ENCODE measurements at regions not wholly inside any gene's neighbourhood (a gene's known extent, or its start where the extent isn't known, plus 50 kb on each side); places are given as distances from the start of the nearest gene placed in this dataset.

DNA sequence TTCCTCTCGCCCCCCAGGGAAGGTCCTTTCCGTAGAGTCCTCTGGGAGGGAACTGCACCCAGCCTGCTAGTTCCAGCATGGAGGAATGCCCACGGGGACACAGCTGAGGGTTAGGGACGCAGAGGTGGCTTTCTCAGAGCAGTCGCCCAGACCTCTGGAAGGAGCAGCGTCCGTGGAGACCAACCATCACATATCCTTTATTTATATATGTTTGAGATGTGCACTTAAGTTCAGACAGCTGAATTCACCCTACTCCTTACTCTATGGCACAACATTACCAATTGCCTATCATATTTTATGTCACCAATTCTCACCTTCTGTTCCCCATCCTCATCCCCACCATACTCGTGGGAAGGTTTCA is 305.6 kb upstream of the DIO3 start:
- Mint-ChIP-seq H3K4me1 (no peaks in the 10 kb centered on the region; the same call in 2 of the 3 replicates), H3K27ac (no peak overlapping the region), H3K36me3 (ENCODE audit: low read depth) (no peaks in the 10 kb centered on the region)

More for the DNA sequence above, 305.6 kb upstream of the DIO3 start:
- no peak overlapping the region for H3K4me3 ChIP-seq
- H3K27ac ChIP-seq (ENCODE audit: low read depth) = no peak overlapping the region
- no peaks in the 10 kb centered on the region for H3K9me2 ChIP-seq (ENCODE audit: insufficient read depth)
- ATAC-seq = no peak
- H4K20me1 ChIP-seq (replicated peaks; ENCODE audit: insufficient read depth) = no peaks in the 10 kb centered on the region
- Mint-ChIP-seq H3K27me3 (ENCODE audit: insufficient read depth, low read depth, poor library complexity) (peaks cover 2% of the 10 kb centered on the region), H3K9me3 (no peaks in the 10 kb centered on the region), H3K4me3 (no peak overlapping the region)
- DNase-seq (ENCODE audit: low spot score) = no peak
- H3K4me2 ChIP-seq = no peak overlapping the region
- no peak for TF ChIP-seq CREB1 (CRISPR knock-in tag; IDR thresholded peaks at IDR 0.05; ENCODE audit: low read depth)
- TF ChIP-seq, protein P1, sequence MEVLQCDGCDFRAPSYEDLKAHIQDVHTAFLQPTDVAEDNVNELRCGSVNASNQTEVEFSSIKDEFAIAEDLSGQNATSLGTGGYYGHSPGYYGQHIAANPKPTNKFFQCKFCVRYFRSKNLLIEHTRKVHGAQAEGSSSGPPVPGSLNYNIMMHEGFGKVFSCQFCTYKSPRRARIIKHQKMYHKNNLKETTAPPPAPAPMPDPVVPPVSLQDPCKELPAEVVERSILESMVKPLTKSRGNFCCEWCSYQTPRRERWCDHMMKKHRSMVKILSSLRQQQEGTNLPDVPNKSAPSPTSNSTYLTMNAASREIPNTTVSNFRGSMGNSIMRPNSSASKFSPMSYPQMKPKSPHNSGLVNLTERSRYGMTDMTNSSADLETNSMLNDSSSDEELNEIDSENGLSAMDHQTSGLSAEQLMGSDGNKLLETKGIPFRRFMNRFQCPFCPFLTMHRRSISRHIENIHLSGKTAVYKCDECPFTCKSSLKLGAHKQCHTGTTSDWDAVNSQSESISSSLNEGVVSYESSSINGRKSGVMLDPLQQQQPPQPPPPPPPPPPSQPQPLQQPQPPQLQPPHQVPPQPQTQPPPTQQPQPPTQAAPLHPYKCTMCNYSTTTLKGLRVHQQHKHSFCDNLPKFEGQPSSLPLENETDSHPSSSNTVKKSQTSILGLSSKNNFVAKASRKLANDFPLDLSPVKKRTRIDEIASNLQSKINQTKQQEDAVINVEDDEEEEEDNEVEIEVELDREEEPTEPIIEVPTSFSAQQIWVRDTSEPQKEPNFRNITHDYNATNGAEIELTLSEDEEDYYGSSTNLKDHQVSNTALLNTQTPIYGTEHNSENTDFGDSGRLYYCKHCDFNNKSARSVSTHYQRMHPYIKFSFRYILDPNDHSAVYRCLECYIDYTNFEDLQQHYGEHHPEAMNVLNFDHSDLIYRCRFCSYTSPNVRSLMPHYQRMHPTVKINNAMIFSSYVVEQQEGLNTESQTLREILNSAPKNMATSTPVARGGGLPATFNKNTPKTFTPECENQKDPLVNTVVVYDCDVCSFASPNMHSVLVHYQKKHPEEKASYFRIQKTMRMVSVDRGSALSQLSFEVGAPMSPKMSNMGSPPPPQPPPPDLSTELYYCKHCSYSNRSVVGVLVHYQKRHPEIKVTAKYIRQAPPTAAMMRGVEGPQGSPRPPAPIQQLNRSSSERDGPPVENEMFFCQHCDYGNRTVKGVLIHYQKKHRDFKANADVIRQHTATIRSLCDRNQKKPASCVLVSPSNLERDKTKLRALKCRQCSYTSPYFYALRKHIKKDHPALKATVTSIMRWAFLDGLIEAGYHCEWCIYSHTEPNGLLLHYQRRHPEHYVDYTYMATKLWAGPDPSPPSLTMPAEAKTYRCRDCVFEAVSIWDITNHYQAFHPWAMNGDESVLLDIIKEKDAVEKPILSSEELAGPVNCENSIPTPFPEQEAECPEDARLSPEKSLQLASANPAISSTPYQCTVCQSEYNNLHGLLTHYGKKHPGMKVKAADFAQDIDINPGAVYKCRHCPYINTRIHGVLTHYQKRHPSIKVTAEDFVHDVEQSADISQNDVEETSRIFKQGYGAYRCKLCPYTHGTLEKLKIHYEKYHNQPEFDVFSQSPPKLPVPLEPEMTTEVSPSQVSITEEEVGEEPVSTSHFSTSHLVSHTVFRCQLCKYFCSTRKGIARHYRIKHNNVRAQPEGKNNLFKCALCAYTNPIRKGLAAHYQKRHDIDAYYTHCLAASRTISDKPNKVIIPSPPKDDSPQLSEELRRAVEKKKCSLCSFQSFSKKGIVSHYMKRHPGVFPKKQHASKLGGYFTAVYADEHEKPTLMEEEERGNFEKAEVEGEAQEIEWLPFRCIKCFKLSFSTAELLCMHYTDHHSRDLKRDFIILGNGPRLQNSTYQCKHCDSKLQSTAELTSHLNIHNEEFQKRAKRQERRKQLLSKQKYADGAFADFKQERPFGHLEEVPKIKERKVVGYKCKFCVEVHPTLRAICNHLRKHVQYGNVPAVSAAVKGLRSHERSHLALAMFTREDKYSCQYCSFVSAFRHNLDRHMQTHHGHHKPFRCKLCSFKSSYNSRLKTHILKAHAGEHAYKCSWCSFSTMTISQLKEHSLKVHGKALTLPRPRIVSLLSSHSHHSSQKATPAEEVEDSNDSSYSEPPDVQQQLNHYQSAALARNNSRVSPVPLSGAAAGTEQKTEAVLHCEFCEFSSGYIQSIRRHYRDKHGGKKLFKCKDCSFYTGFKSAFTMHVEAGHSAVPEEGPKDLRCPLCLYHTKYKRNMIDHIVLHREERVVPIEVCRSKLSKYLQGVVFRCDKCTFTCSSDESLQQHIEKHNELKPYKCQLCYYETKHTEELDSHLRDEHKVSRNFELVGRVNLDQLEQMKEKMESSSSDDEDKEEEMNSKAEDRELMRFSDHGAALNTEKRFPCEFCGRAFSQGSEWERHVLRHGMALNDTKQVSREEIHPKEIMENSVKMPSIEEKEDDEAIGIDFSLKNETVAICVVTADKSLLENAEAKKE (CRISPR knock-in tag; IDR thresholded peaks at IDR 0.05) = no peak
- no peak for TF ChIP-seq EZH2 (IDR thresholded peaks at IDR 0.05; ENCODE audit: low read depth, unreplicated experiment)
- no peak for TF ChIP-seq POLR2AphosphoS5 (IDR thresholded peaks at IDR 0.05; ENCODE audit: low read depth)
- TF ChIP-seq ZNF114 (CRISPR knock-in tag; IDR thresholded peaks at IDR 0.05) = no peak
- TF ChIP-seq, protein P2, sequence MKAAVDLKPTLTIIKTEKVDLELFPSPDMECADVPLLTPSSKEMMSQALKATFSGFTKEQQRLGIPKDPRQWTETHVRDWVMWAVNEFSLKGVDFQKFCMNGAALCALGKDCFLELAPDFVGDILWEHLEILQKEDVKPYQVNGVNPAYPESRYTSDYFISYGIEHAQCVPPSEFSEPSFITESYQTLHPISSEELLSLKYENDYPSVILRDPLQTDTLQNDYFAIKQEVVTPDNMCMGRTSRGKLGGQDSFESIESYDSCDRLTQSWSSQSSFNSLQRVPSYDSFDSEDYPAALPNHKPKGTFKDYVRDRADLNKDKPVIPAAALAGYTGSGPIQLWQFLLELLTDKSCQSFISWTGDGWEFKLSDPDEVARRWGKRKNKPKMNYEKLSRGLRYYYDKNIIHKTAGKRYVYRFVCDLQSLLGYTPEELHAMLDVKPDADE (IDR thresholded peaks at IDR 0.05) = no peak
- no peak for TF ChIP-seq EZH2phosphoT487 (IDR thresholded peaks at IDR 0.05; ENCODE audit: unreplicated experiment)
- no peak for TF ChIP-seq STAT1 (IDR thresholded peaks at IDR 0.05; ENCODE audit: unreplicated experiment)
- TF ChIP-seq, protein P3, sequence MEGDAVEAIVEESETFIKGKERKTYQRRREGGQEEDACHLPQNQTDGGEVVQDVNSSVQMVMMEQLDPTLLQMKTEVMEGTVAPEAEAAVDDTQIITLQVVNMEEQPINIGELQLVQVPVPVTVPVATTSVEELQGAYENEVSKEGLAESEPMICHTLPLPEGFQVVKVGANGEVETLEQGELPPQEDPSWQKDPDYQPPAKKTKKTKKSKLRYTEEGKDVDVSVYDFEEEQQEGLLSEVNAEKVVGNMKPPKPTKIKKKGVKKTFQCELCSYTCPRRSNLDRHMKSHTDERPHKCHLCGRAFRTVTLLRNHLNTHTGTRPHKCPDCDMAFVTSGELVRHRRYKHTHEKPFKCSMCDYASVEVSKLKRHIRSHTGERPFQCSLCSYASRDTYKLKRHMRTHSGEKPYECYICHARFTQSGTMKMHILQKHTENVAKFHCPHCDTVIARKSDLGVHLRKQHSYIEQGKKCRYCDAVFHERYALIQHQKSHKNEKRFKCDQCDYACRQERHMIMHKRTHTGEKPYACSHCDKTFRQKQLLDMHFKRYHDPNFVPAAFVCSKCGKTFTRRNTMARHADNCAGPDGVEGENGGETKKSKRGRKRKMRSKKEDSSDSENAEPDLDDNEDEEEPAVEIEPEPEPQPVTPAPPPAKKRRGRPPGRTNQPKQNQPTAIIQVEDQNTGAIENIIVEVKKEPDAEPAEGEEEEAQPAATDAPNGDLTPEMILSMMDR (conservative IDR thresholded peaks at IDR 0.05; ENCODE audit: low read depth in 2 of 2) = no peak
- no peak for TF ChIP-seq JUNB (IDR thresholded peaks at IDR 0.05; ENCODE audit: unreplicated experiment)
- no peak for TF ChIP-seq ZNF331 (CRISPR knock-in tag; IDR thresholded peaks at IDR 0.05; ENCODE audit: low read depth)
- no peak for TF ChIP-seq NANOG (IDR thresholded peaks at IDR 0.05; ENCODE audit: borderline replicate concordance)
- TF ChIP-seq, protein P4, sequence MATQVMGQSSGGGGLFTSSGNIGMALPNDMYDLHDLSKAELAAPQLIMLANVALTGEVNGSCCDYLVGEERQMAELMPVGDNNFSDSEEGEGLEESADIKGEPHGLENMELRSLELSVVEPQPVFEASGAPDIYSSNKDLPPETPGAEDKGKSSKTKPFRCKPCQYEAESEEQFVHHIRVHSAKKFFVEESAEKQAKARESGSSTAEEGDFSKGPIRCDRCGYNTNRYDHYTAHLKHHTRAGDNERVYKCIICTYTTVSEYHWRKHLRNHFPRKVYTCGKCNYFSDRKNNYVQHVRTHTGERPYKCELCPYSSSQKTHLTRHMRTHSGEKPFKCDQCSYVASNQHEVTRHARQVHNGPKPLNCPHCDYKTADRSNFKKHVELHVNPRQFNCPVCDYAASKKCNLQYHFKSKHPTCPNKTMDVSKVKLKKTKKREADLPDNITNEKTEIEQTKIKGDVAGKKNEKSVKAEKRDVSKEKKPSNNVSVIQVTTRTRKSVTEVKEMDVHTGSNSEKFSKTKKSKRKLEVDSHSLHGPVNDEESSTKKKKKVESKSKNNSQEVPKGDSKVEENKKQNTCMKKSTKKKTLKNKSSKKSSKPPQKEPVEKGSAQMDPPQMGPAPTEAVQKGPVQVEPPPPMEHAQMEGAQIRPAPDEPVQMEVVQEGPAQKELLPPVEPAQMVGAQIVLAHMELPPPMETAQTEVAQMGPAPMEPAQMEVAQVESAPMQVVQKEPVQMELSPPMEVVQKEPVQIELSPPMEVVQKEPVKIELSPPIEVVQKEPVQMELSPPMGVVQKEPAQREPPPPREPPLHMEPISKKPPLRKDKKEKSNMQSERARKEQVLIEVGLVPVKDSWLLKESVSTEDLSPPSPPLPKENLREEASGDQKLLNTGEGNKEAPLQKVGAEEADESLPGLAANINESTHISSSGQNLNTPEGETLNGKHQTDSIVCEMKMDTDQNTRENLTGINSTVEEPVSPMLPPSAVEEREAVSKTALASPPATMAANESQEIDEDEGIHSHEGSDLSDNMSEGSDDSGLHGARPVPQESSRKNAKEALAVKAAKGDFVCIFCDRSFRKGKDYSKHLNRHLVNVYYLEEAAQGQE (IDR thresholded peaks at IDR 0.05; ENCODE audit: unreplicated experiment) = no peak
- no peaks in the 10 kb centered on the region for H3F3A ChIP-seq (replicated peaks; ENCODE audit: low read depth)
- no peaks in the 10 kb centered on the region for H3K4me1 ChIP-seq (ENCODE audit: insufficient read depth)
- no peaks in the 10 kb centered on the region for H3K79me2 ChIP-seq (replicated peaks; ENCODE audit: insufficient read depth)
- H3K27me3 ChIP-seq (ENCODE audit: insufficient read depth) = no peaks in the 10 kb centered on the region
- no peak overlapping the region for H2AFZ ChIP-seq
- no peaks in the 10 kb centered on the region for H3K36me3 ChIP-seq (ENCODE audit: insufficient read depth)
